ENCODE measurements at regions not wholly inside any gene's neighbourhood (a gene's known extent, or its start where the extent isn't known, plus 50 kb on each side); places are given as distances from the start of the nearest gene placed in this dataset.

DNA sequence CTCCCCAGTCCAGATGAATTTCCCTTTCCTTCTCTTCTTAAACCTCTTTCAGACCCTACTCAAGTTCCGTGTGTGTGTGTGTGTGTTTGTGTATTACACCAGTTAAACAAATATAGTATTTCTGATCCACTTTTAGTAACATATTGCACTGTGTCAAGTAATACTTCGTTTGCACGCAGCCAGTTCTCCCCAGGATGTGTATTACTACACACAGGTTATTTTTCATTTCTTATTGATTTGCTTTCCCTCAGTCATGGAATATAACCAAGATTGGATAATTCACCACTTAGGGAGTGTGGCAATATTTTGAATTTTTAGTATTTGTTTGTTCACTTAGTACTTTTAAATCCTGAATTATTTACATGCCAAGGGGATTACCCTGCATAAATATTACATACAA, 667.0 kb downstream of the NR2F2 start:
- DNase-seq (ENCODE audit: low read depth in 2 of 2), result no peak
- Histone ChIP-seq H3K79me2 (ENCODE audit: control insufficient read depth, insufficient read depth, low read length) (no peaks in the 10 kb centered on the region), H2AFZ (ENCODE audit: low read length) (no peak overlapping the region), H3K9me3 (ENCODE audit: control insufficient read depth, insufficient read depth, low read depth, low read length) (no peaks in the 10 kb centered on the region), H3K27me3 (ENCODE audit: control insufficient read depth, insufficient read depth, low read length) (no peaks in the 10 kb centered on the region), H3K9ac (ENCODE audit: insufficient read depth, low read length) (no peak overlapping the region), H3K4me2 (ENCODE audit: extremely low read depth, insufficient read depth, low read length) (no peak overlapping the region), H3K27ac (ENCODE audit: insufficient read depth, low read length) (no peak overlapping the region), H4K20me1 (ENCODE audit: control insufficient read depth, extremely low read depth, insufficient read depth, low read length) (no peaks in the 10 kb centered on the region), H3K4me1 (ENCODE audit: control insufficient read depth, extremely low read depth, insufficient read depth, low read length) (no peaks in the 10 kb centered on the region), H3K36me3 (ENCODE audit: control insufficient read depth, insufficient read depth, low read length) (no peaks in the 10 kb centered on the region), H3K4me3 (replicated peaks in 1 of 4; ENCODE audit: control extremely low read depth in 1 of 4, insufficient read depth in 1 of 4, low read depth in 3 of 4, low read length in 4 of 4) (no peak overlapping the region)
- TF ChIP-seq, protein P1, sequence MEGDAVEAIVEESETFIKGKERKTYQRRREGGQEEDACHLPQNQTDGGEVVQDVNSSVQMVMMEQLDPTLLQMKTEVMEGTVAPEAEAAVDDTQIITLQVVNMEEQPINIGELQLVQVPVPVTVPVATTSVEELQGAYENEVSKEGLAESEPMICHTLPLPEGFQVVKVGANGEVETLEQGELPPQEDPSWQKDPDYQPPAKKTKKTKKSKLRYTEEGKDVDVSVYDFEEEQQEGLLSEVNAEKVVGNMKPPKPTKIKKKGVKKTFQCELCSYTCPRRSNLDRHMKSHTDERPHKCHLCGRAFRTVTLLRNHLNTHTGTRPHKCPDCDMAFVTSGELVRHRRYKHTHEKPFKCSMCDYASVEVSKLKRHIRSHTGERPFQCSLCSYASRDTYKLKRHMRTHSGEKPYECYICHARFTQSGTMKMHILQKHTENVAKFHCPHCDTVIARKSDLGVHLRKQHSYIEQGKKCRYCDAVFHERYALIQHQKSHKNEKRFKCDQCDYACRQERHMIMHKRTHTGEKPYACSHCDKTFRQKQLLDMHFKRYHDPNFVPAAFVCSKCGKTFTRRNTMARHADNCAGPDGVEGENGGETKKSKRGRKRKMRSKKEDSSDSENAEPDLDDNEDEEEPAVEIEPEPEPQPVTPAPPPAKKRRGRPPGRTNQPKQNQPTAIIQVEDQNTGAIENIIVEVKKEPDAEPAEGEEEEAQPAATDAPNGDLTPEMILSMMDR (conservative IDR thresholded peaks at IDR 0.05 in 1 of 2, IDR thresholded peaks at IDR 0.05 in 1 of 2; ENCODE audit: low read depth in 1 of 2, low read length in 2 of 2), result no peak
- no peak for TF ChIP-seq EZH2 (IDR thresholded peaks at IDR 0.05; ENCODE audit: low read length, missing control alignments)

DNA sequence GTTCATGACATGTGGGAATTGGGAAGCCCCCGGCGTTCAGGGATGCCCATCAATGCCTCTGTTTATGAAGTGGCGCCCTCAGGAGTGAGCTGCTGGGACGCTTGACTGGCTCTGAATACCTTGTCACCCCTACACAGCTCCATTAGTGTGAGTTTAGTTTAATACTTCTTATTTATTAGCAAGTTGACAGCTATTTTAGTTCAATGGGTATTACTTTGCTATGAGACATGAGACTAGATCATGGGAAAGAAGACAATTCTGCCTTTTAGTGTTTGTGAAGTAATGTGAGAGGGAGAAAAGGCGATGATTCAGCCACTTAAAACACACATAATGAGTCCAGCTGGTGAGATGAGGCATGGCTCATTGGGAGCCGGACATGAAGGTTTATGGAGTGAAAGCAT, 678.5 kb downstream of the NR2F2 start:
- H3K9ac ChIP-seq (ENCODE audit: insufficient read depth, low read length), result no peak overlapping the region
- H3K4me3 ChIP-seq (replicated peaks in 1 of 4; ENCODE audit: control extremely low read depth in 1 of 4, insufficient read depth in 1 of 4, low read depth in 3 of 4, low read length in 4 of 4), result no peak overlapping the region
- no peaks in the 10 kb centered on the region for H3K4me1 ChIP-seq (ENCODE audit: control insufficient read depth, extremely low read depth, insufficient read depth, low read length)
- H3K27me3 ChIP-seq (ENCODE audit: control insufficient read depth, insufficient read depth, low read length), result no peaks in the 10 kb centered on the region
- H4K20me1 ChIP-seq (ENCODE audit: control insufficient read depth, extremely low read depth, insufficient read depth, low read length), result no peaks in the 10 kb centered on the region
- no peak overlapping the region for H3K4me2 ChIP-seq (ENCODE audit: extremely low read depth, insufficient read depth, low read length)
- H3K79me2 ChIP-seq (ENCODE audit: control insufficient read depth, insufficient read depth, low read length), result no peaks in the 10 kb centered on the region
- DNase-seq (ENCODE audit: low read depth in 2 of 2), result peak; percentile 9 to 33
- H3K9me3 ChIP-seq (ENCODE audit: control insufficient read depth, insufficient read depth, low read depth, low read length), result no peaks in the 10 kb centered on the region
- no peaks in the 10 kb centered on the region for H3K36me3 ChIP-seq (ENCODE audit: control insufficient read depth, insufficient read depth, low read length)
- TF ChIP-seq, protein P1 (conservative IDR thresholded peaks at IDR 0.05 in 1 of 2, IDR thresholded peaks at IDR 0.05 in 1 of 2; ENCODE audit: low read depth in 1 of 2, low read length in 2 of 2), result no peak
- no peak for TF ChIP-seq EZH2 (IDR thresholded peaks at IDR 0.05; ENCODE audit: low read length, missing control alignments)
- H3K27ac ChIP-seq (ENCODE audit: insufficient read depth, low read length), result no peak overlapping the region
- H2AFZ ChIP-seq (ENCODE audit: low read length), result no peak overlapping the region

DNA sequence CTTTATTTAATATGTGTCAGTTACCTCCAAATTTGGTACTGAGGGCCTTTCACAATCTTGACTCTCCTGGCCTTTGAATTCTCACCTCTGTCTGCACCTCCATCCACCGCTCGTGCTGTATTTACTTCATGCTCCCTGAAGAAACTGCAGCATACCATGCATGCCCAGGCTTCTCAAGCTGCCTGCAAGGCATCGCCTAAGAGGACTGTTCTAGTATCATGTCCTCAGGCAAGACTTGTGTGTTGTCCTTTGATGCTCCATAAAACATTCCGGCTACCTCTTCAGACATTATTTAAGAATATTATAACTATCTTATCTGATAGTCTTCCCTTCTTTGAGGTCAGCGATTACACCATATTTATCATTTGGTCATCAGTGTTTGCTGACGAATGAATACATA, 682.5 kb downstream of the NR2F2 start:
- Histone ChIP-seq H4K20me1 (ENCODE audit: control insufficient read depth, extremely low read depth, insufficient read depth, low read length) (no peaks in the 10 kb centered on the region), H3K4me2 (ENCODE audit: extremely low read depth, insufficient read depth, low read length) (no peak overlapping the region), H2AFZ (ENCODE audit: low read length) (no peak overlapping the region), H3K27ac (ENCODE audit: insufficient read depth, low read length) (no peak overlapping the region), H3K9ac (ENCODE audit: insufficient read depth, low read length) (no peak overlapping the region), H3K4me3 (replicated peaks in 1 of 4; ENCODE audit: control extremely low read depth in 1 of 4, insufficient read depth in 1 of 4, low read depth in 3 of 4, low read length in 4 of 4) (no peak overlapping the region), H3K4me1 (ENCODE audit: control insufficient read depth, extremely low read depth, insufficient read depth, low read length) (no peaks in the 10 kb centered on the region), H3K9me3 (ENCODE audit: control insufficient read depth, insufficient read depth, low read depth, low read length) (no peaks in the 10 kb centered on the region), H3K27me3 (ENCODE audit: control insufficient read depth, insufficient read depth, low read length) (no peaks in the 10 kb centered on the region), H3K79me2 (ENCODE audit: control insufficient read depth, insufficient read depth, low read length) (no peaks in the 10 kb centered on the region), H3K36me3 (ENCODE audit: control insufficient read depth, insufficient read depth, low read length) (no peaks in the 10 kb centered on the region)
- TF ChIP-seq EZH2 (IDR thresholded peaks at IDR 0.05; ENCODE audit: low read length, missing control alignments), result no peak
- TF ChIP-seq, protein P1 (conservative IDR thresholded peaks at IDR 0.05 in 1 of 2, IDR thresholded peaks at IDR 0.05 in 1 of 2; ENCODE audit: low read depth in 1 of 2, low read length in 2 of 2), result no peak
- no peak for DNase-seq (ENCODE audit: low read depth in 2 of 2)

All from fibroblast of lung (primary cell).